ENCODE measurements at regions not wholly inside any gene's neighbourhood (a gene's known extent, or its start where the extent isn't known, plus 50 kb on each side); places are given as distances from the start of the nearest gene placed in this dataset.

GRCh38 chr6:17012421-17013225 lies 89.2 kb upstream of the STMND1 start:
- Histone ChIP-seq H3K27me3 (replicated peaks; ENCODE audit: insufficient read depth, low read depth, low read length, poor library complexity) (no peaks in the 10 kb centered on the region), H3K36me3 (ENCODE audit: insufficient read depth, low read length, poor library complexity, severe bottlenecking) (no peaks in the 10 kb centered on the region), H3K9me3 (ENCODE audit: low read depth, low read length, poor library complexity, severe bottlenecking) (peaks cover 11% of the 10 kb centered on the region), H3K4me3 (ENCODE audit: low read depth, low read length, poor library complexity, severe bottlenecking) (no peak overlapping the region), H3K4me1 (ENCODE audit: insufficient read depth, low read length, poor library complexity, severe bottlenecking) (no peaks in the 10 kb centered on the region), H3K27ac (ENCODE audit: low read depth, low read length, poor library complexity, severe bottlenecking) (no peak overlapping the region)
- BruUV-seq (replicated peaks), result no TSS peak
- peak; percentile 29 for DNase-seq (ENCODE audit: low spot score)
- no peak for TF ChIP-seq EZH2 (IDR thresholded peaks at IDR 0.05; ENCODE audit: borderline replicate concordance, low read depth, low read length, poor library complexity, severe bottlenecking)
- TF ChIP-seq, protein P1, sequence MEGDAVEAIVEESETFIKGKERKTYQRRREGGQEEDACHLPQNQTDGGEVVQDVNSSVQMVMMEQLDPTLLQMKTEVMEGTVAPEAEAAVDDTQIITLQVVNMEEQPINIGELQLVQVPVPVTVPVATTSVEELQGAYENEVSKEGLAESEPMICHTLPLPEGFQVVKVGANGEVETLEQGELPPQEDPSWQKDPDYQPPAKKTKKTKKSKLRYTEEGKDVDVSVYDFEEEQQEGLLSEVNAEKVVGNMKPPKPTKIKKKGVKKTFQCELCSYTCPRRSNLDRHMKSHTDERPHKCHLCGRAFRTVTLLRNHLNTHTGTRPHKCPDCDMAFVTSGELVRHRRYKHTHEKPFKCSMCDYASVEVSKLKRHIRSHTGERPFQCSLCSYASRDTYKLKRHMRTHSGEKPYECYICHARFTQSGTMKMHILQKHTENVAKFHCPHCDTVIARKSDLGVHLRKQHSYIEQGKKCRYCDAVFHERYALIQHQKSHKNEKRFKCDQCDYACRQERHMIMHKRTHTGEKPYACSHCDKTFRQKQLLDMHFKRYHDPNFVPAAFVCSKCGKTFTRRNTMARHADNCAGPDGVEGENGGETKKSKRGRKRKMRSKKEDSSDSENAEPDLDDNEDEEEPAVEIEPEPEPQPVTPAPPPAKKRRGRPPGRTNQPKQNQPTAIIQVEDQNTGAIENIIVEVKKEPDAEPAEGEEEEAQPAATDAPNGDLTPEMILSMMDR (conservative IDR thresholded peaks at IDR 0.05; ENCODE audit: low read depth, low read length), result peak; percentile 32; the same call in 1 of the 2 replicates
- POLR2A ChIA-PET (ENCODE audit: low non-redundant PET), result no interaction called here
- intact Hi-C loops (cut with micrococcal nuclease; ENCODE audit: unreplicated experiment), result no loop called here
- CTCF ChIA-PET, result no interaction called here

- CTCF ChIA-PET, result no interaction called here
Measured at GRCh38 chr6:17011985-17012384, 89.9 kb upstream of the STMND1 start.

DNA sequence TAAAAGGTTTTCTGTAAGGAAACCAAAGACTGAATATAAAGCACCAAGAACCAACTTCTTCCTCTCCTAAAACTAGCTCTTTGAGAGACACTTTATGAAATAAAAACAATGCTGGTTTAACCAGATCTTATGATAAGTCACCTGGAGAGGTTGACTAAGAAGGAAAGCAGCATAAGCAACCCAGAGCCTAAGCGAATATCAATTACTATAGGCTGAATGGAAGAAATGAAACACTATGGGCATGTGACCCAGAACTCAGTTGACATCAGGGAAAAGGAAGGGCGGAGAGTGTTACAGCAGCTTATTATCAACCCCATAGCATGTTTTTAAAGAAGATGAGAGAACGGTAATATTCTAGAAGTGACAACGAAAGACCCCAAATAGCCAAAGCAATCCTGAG lies 94.1 kb upstream of the STMND1 start:
- no peaks in the 10 kb centered on the region for H3K36me3 ChIP-seq (ENCODE audit: insufficient read depth, low read length, poor library complexity, severe bottlenecking)
- H3K4me3 ChIP-seq (ENCODE audit: low read depth, low read length, poor library complexity, severe bottlenecking), result no peak overlapping the region
- peaks cover 14% of the 10 kb centered on the region for H3K9me3 ChIP-seq (ENCODE audit: low read depth, low read length, poor library complexity, severe bottlenecking)
- peaks cover 10% of the 10 kb centered on the region for H3K4me1 ChIP-seq (ENCODE audit: insufficient read depth, low read length, poor library complexity, severe bottlenecking)
- no TSS peak for BruUV-seq (replicated peaks)
- TF ChIP-seq, protein P1 (conservative IDR thresholded peaks at IDR 0.05; ENCODE audit: low read depth, low read length), result no peak
- TF ChIP-seq EZH2 (IDR thresholded peaks at IDR 0.05; ENCODE audit: borderline replicate concordance, low read depth, low read length, poor library complexity, severe bottlenecking), result no peak
- no peak for DNase-seq (ENCODE audit: low spot score)
- intact Hi-C loops (cut with micrococcal nuclease; ENCODE audit: unreplicated experiment), result loop anchor here (10.0 kb wide), 1 partner anchor 673 kb away; no protein-coding TSS in a partner anchor
- CTCF ChIA-PET, result no interaction called here
- POLR2A ChIA-PET (ENCODE audit: low non-redundant PET), result no interaction called here
- H3K27ac ChIP-seq (ENCODE audit: low read depth, low read length, poor library complexity, severe bottlenecking), result no peak overlapping the region
- no peaks in the 10 kb centered on the region for H3K27me3 ChIP-seq (replicated peaks; ENCODE audit: insufficient read depth, low read depth, low read length, poor library complexity)

More at GRCh38 chr6:17011985-17012384, 89.9 kb upstream of the STMND1 start:
- H3K4me1 ChIP-seq (ENCODE audit: insufficient read depth, low read length, poor library complexity, severe bottlenecking), result no peaks in the 10 kb centered on the region
- no peak overlapping the region for H3K4me3 ChIP-seq (ENCODE audit: low read depth, low read length, poor library complexity, severe bottlenecking)
- peaks cover 12% of the 10 kb centered on the region for H3K9me3 ChIP-seq (ENCODE audit: low read depth, low read length, poor library complexity, severe bottlenecking)
- POLR2A ChIA-PET (ENCODE audit: low non-redundant PET), result no interaction called here
- intact Hi-C loops (cut with micrococcal nuclease; ENCODE audit: unreplicated experiment), result no loop called here
- TF ChIP-seq EZH2 (IDR thresholded peaks at IDR 0.05; ENCODE audit: borderline replicate concordance, low read depth, low read length, poor library complexity, severe bottlenecking), result no peak
- TF ChIP-seq, protein P1 (conservative IDR thresholded peaks at IDR 0.05; ENCODE audit: low read depth, low read length), result no peak
- H3K27me3 ChIP-seq (replicated peaks; ENCODE audit: insufficient read depth, low read depth, low read length, poor library complexity), result no peaks in the 10 kb centered on the region
- H3K36me3 ChIP-seq (ENCODE audit: insufficient read depth, low read length, poor library complexity, severe bottlenecking), result no peaks in the 10 kb centered on the region
- no peak overlapping the region for H3K27ac ChIP-seq (ENCODE audit: low read depth, low read length, poor library complexity, severe bottlenecking)
- no peak for DNase-seq (ENCODE audit: low spot score)
- BruUV-seq (replicated peaks), result no TSS peak
